Upper lobe of left lung (tissue), 4 donors: ENCODE measurements at regions not wholly inside any gene's neighbourhood (a gene's known extent, or its start where the extent isn't known, plus 50 kb on each side); places are given as distances from the start of the nearest gene placed in this dataset.

Experiments used
- EP300 ChIP-seq, 4 donors: sonication (generic); formaldehyde crosslinking; IDR thresholded peaks; one replicate each; pipeline ENCODE4 v1.5.1; 2017; ENCODE audit warnings: antibody characterized with exemption in 4 of 4, control low read depth in 2 of 4
- POLR2A ChIP-seq, 4 donors: fragments of 450-650 bp; IDR thresholded peaks; one replicate each; pipeline ENCODE4 v1.5.1; 2016 to 2017; ENCODE audit warnings: antibody characterized with exemption in 4 of 4, mild to moderate bottlenecking in 2 of 4
- POLR2AphosphoS5 ChIP-seq, 2 donors: sonication (generic); formaldehyde crosslinking; IDR thresholded peaks; one replicate each; pipeline ENCODE4 v1.5.1; 2017; ENCODE audit warnings: antibody characterized with exemption in 2 of 2
- TF ChIP-seq, protein P1 (sequence below), 6 experiments: fragments of 450-650 bp in 4 of 6; fragments of 200-600 bp in 2 of 6; sonication (generic) in 2 of 6; IDR thresholded peaks; one replicate each; pipeline ENCODE4 v1.5.1; 2016 to 2019; ENCODE audit warnings: antibody characterized with exemption in 6 of 6

DNA sequence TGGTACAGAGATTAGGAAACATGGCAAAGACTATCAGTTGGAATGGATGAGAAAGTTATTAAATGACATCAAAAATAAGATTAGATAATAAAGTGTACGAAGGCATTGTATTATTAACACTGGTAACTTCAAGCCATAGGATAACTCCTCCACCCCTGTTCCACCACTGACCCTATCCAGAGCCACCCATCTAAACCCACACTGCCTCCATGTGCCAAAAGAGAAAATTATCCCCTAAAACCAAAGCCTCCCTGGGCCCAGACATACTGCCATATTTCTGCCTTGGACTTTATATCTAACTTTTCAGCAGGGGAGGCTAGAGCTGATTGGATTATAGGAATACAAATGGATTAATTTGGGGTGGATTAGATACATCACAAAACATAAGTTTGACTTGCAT lies 443.7 kb downstream of the BCL11A start:
- TF ChIP-seq, protein P1, sequence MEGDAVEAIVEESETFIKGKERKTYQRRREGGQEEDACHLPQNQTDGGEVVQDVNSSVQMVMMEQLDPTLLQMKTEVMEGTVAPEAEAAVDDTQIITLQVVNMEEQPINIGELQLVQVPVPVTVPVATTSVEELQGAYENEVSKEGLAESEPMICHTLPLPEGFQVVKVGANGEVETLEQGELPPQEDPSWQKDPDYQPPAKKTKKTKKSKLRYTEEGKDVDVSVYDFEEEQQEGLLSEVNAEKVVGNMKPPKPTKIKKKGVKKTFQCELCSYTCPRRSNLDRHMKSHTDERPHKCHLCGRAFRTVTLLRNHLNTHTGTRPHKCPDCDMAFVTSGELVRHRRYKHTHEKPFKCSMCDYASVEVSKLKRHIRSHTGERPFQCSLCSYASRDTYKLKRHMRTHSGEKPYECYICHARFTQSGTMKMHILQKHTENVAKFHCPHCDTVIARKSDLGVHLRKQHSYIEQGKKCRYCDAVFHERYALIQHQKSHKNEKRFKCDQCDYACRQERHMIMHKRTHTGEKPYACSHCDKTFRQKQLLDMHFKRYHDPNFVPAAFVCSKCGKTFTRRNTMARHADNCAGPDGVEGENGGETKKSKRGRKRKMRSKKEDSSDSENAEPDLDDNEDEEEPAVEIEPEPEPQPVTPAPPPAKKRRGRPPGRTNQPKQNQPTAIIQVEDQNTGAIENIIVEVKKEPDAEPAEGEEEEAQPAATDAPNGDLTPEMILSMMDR (IDR thresholded peaks at IDR 0.05) = no peak
- no peak for TF ChIP-seq POLR2A (IDR thresholded peaks at IDR 0.05)
- no peak for TF ChIP-seq EP300 (IDR thresholded peaks at IDR 0.05)
- no peak for TF ChIP-seq POLR2AphosphoS5 (IDR thresholded peaks at IDR 0.05)
